ENCODE measurements at regions not wholly inside any gene's neighbourhood (a gene's known extent, or its start where the extent isn't known, plus 50 kb on each side); places are given as distances from the start of the nearest gene placed in this dataset.

GRCh38 chr7:83786858-83787257, 137.9 kb upstream of the SEMA3E start:
- TF ChIP-seq TCF12 (IDR thresholded peaks at IDR 0.05; ENCODE audit: low read depth), result no peak
- TF ChIP-seq YY1 (IDR thresholded peaks at IDR 0.05; ENCODE audit: low read depth), result no peak
- TF ChIP-seq TEAD4 (IDR thresholded peaks at IDR 0.05), result no peak
- TF ChIP-seq, protein P1, sequence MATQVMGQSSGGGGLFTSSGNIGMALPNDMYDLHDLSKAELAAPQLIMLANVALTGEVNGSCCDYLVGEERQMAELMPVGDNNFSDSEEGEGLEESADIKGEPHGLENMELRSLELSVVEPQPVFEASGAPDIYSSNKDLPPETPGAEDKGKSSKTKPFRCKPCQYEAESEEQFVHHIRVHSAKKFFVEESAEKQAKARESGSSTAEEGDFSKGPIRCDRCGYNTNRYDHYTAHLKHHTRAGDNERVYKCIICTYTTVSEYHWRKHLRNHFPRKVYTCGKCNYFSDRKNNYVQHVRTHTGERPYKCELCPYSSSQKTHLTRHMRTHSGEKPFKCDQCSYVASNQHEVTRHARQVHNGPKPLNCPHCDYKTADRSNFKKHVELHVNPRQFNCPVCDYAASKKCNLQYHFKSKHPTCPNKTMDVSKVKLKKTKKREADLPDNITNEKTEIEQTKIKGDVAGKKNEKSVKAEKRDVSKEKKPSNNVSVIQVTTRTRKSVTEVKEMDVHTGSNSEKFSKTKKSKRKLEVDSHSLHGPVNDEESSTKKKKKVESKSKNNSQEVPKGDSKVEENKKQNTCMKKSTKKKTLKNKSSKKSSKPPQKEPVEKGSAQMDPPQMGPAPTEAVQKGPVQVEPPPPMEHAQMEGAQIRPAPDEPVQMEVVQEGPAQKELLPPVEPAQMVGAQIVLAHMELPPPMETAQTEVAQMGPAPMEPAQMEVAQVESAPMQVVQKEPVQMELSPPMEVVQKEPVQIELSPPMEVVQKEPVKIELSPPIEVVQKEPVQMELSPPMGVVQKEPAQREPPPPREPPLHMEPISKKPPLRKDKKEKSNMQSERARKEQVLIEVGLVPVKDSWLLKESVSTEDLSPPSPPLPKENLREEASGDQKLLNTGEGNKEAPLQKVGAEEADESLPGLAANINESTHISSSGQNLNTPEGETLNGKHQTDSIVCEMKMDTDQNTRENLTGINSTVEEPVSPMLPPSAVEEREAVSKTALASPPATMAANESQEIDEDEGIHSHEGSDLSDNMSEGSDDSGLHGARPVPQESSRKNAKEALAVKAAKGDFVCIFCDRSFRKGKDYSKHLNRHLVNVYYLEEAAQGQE (IDR thresholded peaks at IDR 0.05; ENCODE audit: low read depth), result no peak
- no peak for TF ChIP-seq EP300 (IDR thresholded peaks at IDR 0.05; ENCODE audit: borderline replicate concordance)
- TF ChIP-seq RAD21 (IDR thresholded peaks at IDR 0.05; ENCODE audit: low read depth), result no peak
- TF ChIP-seq EGR1 (IDR thresholded peaks at IDR 0.05), result no peak

DNA sequence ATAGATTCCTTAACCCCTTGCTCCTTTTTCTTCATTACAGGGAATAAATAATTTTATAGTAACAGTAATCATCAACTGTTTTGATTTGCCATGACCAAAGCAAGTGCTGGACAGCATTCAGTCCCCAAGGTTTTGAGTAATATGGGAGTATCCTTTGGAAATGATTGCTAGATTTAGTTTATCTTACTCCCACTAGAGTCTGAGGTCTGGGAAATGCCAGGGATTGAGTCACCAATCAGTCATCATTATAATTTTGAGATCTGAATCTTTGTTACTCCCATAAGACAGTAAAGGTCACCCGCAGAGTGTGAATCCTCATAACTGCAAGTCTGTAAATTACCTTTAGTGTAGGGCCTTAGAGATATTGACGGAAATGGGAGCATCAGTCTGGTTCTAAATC, 133.7 kb upstream of the SEMA3E start:
- TF ChIP-seq TEAD4 (IDR thresholded peaks at IDR 0.05) (no peak), TAF1 (IDR thresholded peaks at IDR 0.05; ENCODE audit: low read depth) (no peak), CEBPB (IDR thresholded peaks at IDR 0.05) (no peak), FOXM1 (IDR thresholded peaks at IDR 0.05; ENCODE audit: borderline replicate concordance, low read depth) (no peak), RAD21 (IDR thresholded peaks at IDR 0.05; ENCODE audit: low read depth) (no peak), NFIC (IDR thresholded peaks at IDR 0.05) (no peak), CREB1 (IDR thresholded peaks at IDR 0.05; ENCODE audit: low read depth) (no peak), TCF12 (IDR thresholded peaks at IDR 0.05; ENCODE audit: low read depth) (no peak), EP300 (IDR thresholded peaks at IDR 0.05; ENCODE audit: borderline replicate concordance) (no peak), EGR1 (IDR thresholded peaks at IDR 0.05) (no peak), YY1 (IDR thresholded peaks at IDR 0.05; ENCODE audit: low read depth) (no peak), USF1 (IDR thresholded peaks at IDR 0.05) (no peak)
- TF ChIP-seq, protein P1 (IDR thresholded peaks at IDR 0.05; ENCODE audit: low read depth), result no peak
- TF ChIP-seq, protein P2, sequence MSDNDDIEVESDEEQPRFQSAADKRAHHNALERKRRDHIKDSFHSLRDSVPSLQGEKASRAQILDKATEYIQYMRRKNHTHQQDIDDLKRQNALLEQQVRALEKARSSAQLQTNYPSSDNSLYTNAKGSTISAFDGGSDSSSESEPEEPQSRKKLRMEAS (IDR thresholded peaks at IDR 0.05), result no peak

DNA sequence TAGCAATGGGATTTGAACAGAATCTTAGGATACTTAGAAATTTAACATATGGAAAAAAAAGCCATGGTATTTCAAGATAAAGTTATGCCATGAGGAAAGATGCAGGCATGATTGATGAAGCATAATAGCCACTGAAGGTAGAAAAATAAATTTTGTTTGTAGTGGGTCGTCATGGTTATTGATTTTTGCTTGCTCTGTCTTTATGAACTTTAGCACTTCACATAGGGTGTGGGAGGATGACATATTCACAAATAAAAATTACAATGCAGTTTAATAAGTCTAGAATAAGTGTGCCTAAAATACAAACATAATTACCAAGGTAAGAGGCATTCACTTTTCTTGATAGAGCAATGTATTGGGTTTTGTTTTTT, 129.1 kb upstream of the SEMA3E start:
- TF ChIP-seq TCF12 (IDR thresholded peaks at IDR 0.05; ENCODE audit: low read depth), result no peak
- TF ChIP-seq FOXM1 (IDR thresholded peaks at IDR 0.05; ENCODE audit: borderline replicate concordance, low read depth), result no peak
- TF ChIP-seq CEBPB (IDR thresholded peaks at IDR 0.05), result no peak
- no peak for TF ChIP-seq EP300 (IDR thresholded peaks at IDR 0.05; ENCODE audit: borderline replicate concordance)

GRCh38 chr7:83777406-83778072, 128.6 kb upstream of the SEMA3E start:
- TF ChIP-seq USF1 (IDR thresholded peaks at IDR 0.05) (no peak), TEAD4 (IDR thresholded peaks at IDR 0.05) (no peak), TCF12 (IDR thresholded peaks at IDR 0.05; ENCODE audit: low read depth) (no peak), EP300 (IDR thresholded peaks at IDR 0.05; ENCODE audit: borderline replicate concordance) (no peak), FOXM1 (IDR thresholded peaks at IDR 0.05; ENCODE audit: borderline replicate concordance, low read depth) (no peak), NFIC (IDR thresholded peaks at IDR 0.05) (no peak), TAF1 (IDR thresholded peaks at IDR 0.05; ENCODE audit: low read depth) (no peak), CREB1 (IDR thresholded peaks at IDR 0.05; ENCODE audit: low read depth) (no peak), YY1 (IDR thresholded peaks at IDR 0.05; ENCODE audit: low read depth) (no peak), RAD21 (IDR thresholded peaks at IDR 0.05; ENCODE audit: low read depth) (no peak), ZBTB7A (IDR thresholded peaks at IDR 0.05; ENCODE audit: low read depth) (no peak), EGR1 (IDR thresholded peaks at IDR 0.05) (no peak), CEBPB (IDR thresholded peaks at IDR 0.05) (no peak)
- TF ChIP-seq, protein P2 (IDR thresholded peaks at IDR 0.05), result no peak
- TF ChIP-seq, protein P1 (IDR thresholded peaks at IDR 0.05; ENCODE audit: low read depth), result no peak

Data from Ishikawa (cell line).